ENCODE measurements at regions not wholly inside any gene's neighbourhood (a gene's known extent, or its start where the extent isn't known, plus 50 kb on each side); places are given as distances from the start of the nearest gene placed in this dataset.

- TF ChIP-seq, protein P1, sequence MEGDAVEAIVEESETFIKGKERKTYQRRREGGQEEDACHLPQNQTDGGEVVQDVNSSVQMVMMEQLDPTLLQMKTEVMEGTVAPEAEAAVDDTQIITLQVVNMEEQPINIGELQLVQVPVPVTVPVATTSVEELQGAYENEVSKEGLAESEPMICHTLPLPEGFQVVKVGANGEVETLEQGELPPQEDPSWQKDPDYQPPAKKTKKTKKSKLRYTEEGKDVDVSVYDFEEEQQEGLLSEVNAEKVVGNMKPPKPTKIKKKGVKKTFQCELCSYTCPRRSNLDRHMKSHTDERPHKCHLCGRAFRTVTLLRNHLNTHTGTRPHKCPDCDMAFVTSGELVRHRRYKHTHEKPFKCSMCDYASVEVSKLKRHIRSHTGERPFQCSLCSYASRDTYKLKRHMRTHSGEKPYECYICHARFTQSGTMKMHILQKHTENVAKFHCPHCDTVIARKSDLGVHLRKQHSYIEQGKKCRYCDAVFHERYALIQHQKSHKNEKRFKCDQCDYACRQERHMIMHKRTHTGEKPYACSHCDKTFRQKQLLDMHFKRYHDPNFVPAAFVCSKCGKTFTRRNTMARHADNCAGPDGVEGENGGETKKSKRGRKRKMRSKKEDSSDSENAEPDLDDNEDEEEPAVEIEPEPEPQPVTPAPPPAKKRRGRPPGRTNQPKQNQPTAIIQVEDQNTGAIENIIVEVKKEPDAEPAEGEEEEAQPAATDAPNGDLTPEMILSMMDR (IDR thresholded peaks at IDR 0.05): no peak
- TF ChIP-seq POLR2A (IDR thresholded peaks at IDR 0.05): no peak
- no peak for TF ChIP-seq POLR2AphosphoS5 (IDR thresholded peaks at IDR 0.05)
Observed at GRCh38 chr7:123401295-123401694, 133.1 kb downstream of the IQUB start.
